HG03064 (cell line): ENCODE measurements at regions not wholly inside any gene's neighbourhood (a gene's known extent, or its start where the extent isn't known, plus 50 kb on each side); places are given as distances from the start of the nearest gene placed in this dataset.
"Not testable (repeated sequence)": the region's sequence is repeated elsewhere in the genome, so short reads cannot be mapped to it uniquely, and the experiment has no call there.

Experiments used
- ATAC-seq: cut with Tn5 transposase; IDR thresholded peaks from one replicate; pipeline ENCODE4 v1.9.1; 2021; ENCODE audit warnings: low read depth; ENCODE audit not compliant: unreplicated experiment

GRCh38 chr1:166685891-166686290, 153.4 kb upstream of the POGK start:
- ATAC-seq = not testable (repeated sequence)

GRCh38 chr1:166690596-166690995, 148.7 kb upstream of the POGK start:
- not testable (repeated sequence) for ATAC-seq

- ATAC-seq = no peak
These were observed 147.8 kb upstream of the POGK start for GRCh38 chr1:166691476-166691875.

- no peak for ATAC-seq
These were observed 146.9 kb upstream of the POGK start for GRCh38 chr1:166692346-166692745.

GRCh38 chr1:166693158-166693557, 146.1 kb upstream of the POGK start:
- ATAC-seq = no peak

- ATAC-seq = no peak
These were observed 145.5 kb upstream of the POGK start for GRCh38 chr1:166693673-166694297.

- no peak for ATAC-seq
These were observed 144.2 kb upstream of the POGK start for GRCh38 chr1:166695115-166695514.

- ATAC-seq = not testable (repeated sequence)
These were observed 143.4 kb upstream of the POGK start for GRCh38 chr1:166695834-166696233.

GRCh38 chr1:166698771-166699170, 140.5 kb upstream of the POGK start:
- ATAC-seq = no peak

- ATAC-seq = no peak
These were observed 139.7 kb upstream of the POGK start for GRCh38 chr1:166699613-166700012.

GRCh38 chr1:166700696-166701095, 138.6 kb upstream of the POGK start:
- ATAC-seq = no peak

- ATAC-seq = no peak
These were observed 137.6 kb upstream of the POGK start for GRCh38 chr1:166701603-166702100.

GRCh38 chr1:166703141-166703540, 136.1 kb upstream of the POGK start:
- no peak for ATAC-seq

- no peak for ATAC-seq
These were observed 135.4 kb upstream of the POGK start for GRCh38 chr1:166703726-166704462.

- ATAC-seq = no peak
These were observed 133.6 kb upstream of the POGK start for GRCh38 chr1:166705376-166706289.

GRCh38 chr1:166716620-166717019, 122.7 kb upstream of the POGK start:
- no peak for ATAC-seq

- no peak for ATAC-seq
These were observed 118.1 kb upstream of the POGK start for GRCh38 chr1:166721145-166721544.

GRCh38 chr1:166730299-166730888, 108.9 kb upstream of the POGK start:
- no peak for ATAC-seq

- no peak for ATAC-seq
These were observed 101.1 kb upstream of the POGK start for GRCh38 chr1:166738140-166738539.

GRCh38 chr1:166738873-166739272, 100.4 kb upstream of the POGK start:
- no peak for ATAC-seq
